ENCODE measurements at regions not wholly inside any gene's neighbourhood (a gene's known extent, or its start where the extent isn't known, plus 50 kb on each side); places are given as distances from the start of the nearest gene placed in this dataset.

GRCh38 chr6:102549221-102549874 is 1155.8 kb downstream of the GRIK2 start:
- no peak for DNase-seq (ENCODE audit: low spot score)
- TF ChIP-seq CTCF (IDR thresholded peaks at IDR 0.05), result no peak
- H3K4me3 ChIP-seq, result no peak overlapping the region

DNA sequence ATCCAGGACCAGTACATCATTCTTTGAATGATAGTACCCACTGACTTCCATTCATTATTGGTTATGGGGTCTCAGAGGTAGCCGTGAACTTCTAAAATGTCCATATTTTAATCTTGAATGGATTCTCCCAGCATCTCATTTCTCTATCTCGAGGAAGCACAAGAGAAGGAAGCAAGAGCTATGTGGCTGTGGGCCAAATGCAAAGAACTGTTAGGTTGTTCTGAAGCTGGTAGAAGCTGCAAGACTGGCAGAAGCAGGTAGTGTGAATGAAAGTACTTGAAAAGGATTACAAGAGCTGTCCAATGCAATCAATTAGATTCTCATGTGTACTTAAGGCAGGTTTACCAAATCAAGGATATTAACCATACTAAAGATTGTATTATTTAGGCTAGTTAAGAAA is 1131.8 kb downstream of the GRIK2 start:
- no peak for TF ChIP-seq CTCF (IDR thresholded peaks at IDR 0.05)
- Histone ChIP-seq H3K4me3 (no peak overlapping the region), H3K27ac (no peak overlapping the region)
- DNase-seq (ENCODE audit: low spot score), result no peak

More at GRCh38 chr6:102549221-102549874, 1155.8 kb downstream of the GRIK2 start:
- no peak overlapping the region for H3K27ac ChIP-seq

DNA sequence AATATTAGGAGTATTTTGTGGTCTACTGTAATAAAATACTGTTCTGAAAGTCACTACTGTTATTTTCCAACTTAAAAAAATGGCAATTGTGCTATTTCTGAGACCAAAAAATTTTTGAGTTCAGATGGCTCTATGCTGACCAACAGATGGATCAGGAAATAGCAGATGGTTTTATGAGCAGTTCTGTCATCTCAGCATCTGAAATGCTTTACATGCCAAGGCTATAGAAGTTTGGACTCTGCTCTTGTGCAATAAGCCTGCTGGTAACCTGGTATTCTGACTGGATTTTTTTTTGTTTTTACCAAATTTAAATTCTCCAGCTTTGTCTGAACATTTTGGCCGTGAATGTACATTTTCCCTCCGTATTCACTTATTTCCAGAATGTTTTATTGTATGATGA is 1127.5 kb downstream of the GRIK2 start:
- H3K27ac ChIP-seq, result no peak overlapping the region
- DNase-seq (ENCODE audit: low spot score), result no peak
- H3K4me3 ChIP-seq, result no peak overlapping the region
- TF ChIP-seq CTCF (IDR thresholded peaks at IDR 0.05), result no peak

- no peak for TF ChIP-seq CTCF (IDR thresholded peaks at IDR 0.05)
- no peak overlapping the region for H3K27ac ChIP-seq
- no peak overlapping the region for H3K4me3 ChIP-seq
- DNase-seq (ENCODE audit: low spot score), result no peak
These were observed 1124.0 kb downstream of the GRIK2 start for GRCh38 chr6:102517506-102517905.

GRCh38 chr6:102501615-102502014 is 1108.1 kb downstream of the GRIK2 start:
- no peak for TF ChIP-seq CTCF (IDR thresholded peaks at IDR 0.05)
- H3K4me3 ChIP-seq, result no peak overlapping the region
- H3K27ac ChIP-seq, result no peak overlapping the region
- DNase-seq (ENCODE audit: low spot score), result no peak

GRCh38 chr6:102494808-102495207 is 1101.3 kb downstream of the GRIK2 start:
- no peak for DNase-seq (ENCODE audit: low spot score)
- no peak overlapping the region for H3K4me3 ChIP-seq
- TF ChIP-seq CTCF (IDR thresholded peaks at IDR 0.05), result no peak

DNA sequence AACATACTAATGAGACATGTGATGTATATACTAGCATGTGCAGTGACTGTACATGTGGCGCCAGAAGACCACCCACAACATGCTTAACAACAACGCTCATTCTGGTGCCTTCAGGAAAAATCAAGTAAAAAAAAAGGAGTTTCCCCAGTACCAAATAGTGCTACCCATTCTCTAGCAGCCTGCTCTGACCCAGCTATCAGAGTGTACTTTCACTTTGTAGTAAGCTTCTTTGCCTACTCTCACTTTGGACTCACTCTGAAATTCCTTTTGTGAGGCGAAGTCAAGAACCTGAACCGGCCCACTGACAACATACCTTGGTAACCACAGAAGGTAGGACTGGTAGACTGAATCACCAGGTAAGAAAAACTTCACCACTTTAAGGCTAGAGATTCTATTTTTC is 1100.0 kb downstream of the GRIK2 start:
- TF ChIP-seq CTCF (IDR thresholded peaks at IDR 0.05), result no peak
- no peak overlapping the region for H3K27ac ChIP-seq
- H3K4me3 ChIP-seq, result no peak overlapping the region
- no peak for DNase-seq (ENCODE audit: low spot score)

More at GRCh38 chr6:102494808-102495207, 1101.3 kb downstream of the GRIK2 start:
- no peak overlapping the region for H3K27ac ChIP-seq
